OCI-LY1 (cell line): ENCODE measurements at regions not wholly inside any gene's neighbourhood (a gene's known extent, or its start where the extent isn't known, plus 50 kb on each side); places are given as distances from the start of the nearest gene placed in this dataset.

Experiments
- H2AFZ ChIP-seq: fragments of 200-600 bp; sonication (generic), shearing (Covaris generic); 2 replicates; pipeline ENCODE4 v1.6.0; 2014; ENCODE audit warnings: antibody characterized with exemption, mild to moderate bottlenecking, low read length
- H3F3A ChIP-seq: fragments of 200-600 bp; sonication (generic), shearing (Covaris generic); 2 replicates; pipeline ENCODE4 v1.6.0; 2014; ENCODE audit warnings: mild to moderate bottlenecking, antibody characterized with exemption, low read length, moderate library complexity; ENCODE audit not compliant: insufficient read depth
- H3K27ac ChIP-seq: fragments of 200-600 bp; sonication (generic); 2 replicates; pipeline ENCODE4 v1.5.1; 2014; ENCODE audit warnings: low read length, mixed run types, mild to moderate bottlenecking, low read depth; ENCODE audit not compliant: poor library complexity, severe bottlenecking
- H3K27me3 ChIP-seq: fragments of 200-600 bp; sonication (generic); 2 replicates; pipeline ENCODE4 v1.6.0; 2014; ENCODE audit warnings: antibody characterized with exemption, mild to moderate bottlenecking, low read length, moderate library complexity; ENCODE audit not compliant: insufficient read depth
- H3K36me3 ChIP-seq: fragments of 200-600 bp; sonication (generic); 2 replicates; pipeline ENCODE4 v1.6.1; 2014; ENCODE audit warnings: mild to moderate bottlenecking, antibody characterized with exemption, low read length, moderate library complexity, mixed read lengths; ENCODE audit not compliant: insufficient read depth
- H3K4me1 ChIP-seq: fragments of 200-600 bp; sonication (generic); 2 replicates; pipeline ENCODE4 v1.5.1; 2014; ENCODE audit warnings: mild to moderate bottlenecking, low read length, moderate library complexity; ENCODE audit not compliant: insufficient read depth, severe bottlenecking
- H3K4me2 ChIP-seq: fragments of 200-600 bp; sonication (generic), shearing (Covaris generic); 2 replicates; pipeline ENCODE4 v1.6.1; 2014; ENCODE audit warnings: low read length
- H3K4me3 ChIP-seq: fragments of 200-600 bp; sonication (generic); 2 replicates; pipeline ENCODE4 v1.5.1; 2014; ENCODE audit warnings: low read length, low read depth, mild to moderate bottlenecking, mixed read lengths; ENCODE audit not compliant: poor library complexity, severe bottlenecking
- H3K79me2 ChIP-seq: fragments of 200-600 bp; shearing (Covaris generic); 2 replicates; pipeline ENCODE4 v1.6.1; 2016; ENCODE audit warnings: mixed run types, low read length, mixed read lengths; ENCODE audit not compliant: insufficient read depth
- H3K9ac ChIP-seq: fragments of 200-600 bp; sonication (generic), shearing (Covaris generic); 2 replicates; pipeline ENCODE4 v1.6.1; 2014; ENCODE audit warnings: mild to moderate bottlenecking, low read length, mixed read lengths
- H3K9me2 ChIP-seq: fragments of 200-600 bp; sonication (generic), shearing (Covaris generic); 2 replicates; pipeline ENCODE4 v1.6.1; 2014; ENCODE audit warnings: low read depth, mild to moderate bottlenecking, low read length, mixed read lengths
- H3K9me3 ChIP-seq: fragments of 200-600 bp; shearing (Covaris generic); 2 replicates; pipeline ENCODE4 v1.6.1; 2014; ENCODE audit warnings: low read length, mixed read lengths
- H4K20me1 ChIP-seq: fragments of 200-600 bp; sonication (generic), shearing (Covaris generic); 2 replicates; pipeline ENCODE4 v1.6.0; 2016; ENCODE audit warnings: mild to moderate bottlenecking, low read length; ENCODE audit not compliant: insufficient read depth
- CTCF ChIP-seq: fragments of 200-600 bp; sonication (generic), shearing (Covaris generic); IDR thresholded peaks from 2 replicates; pipeline ENCODE4 v1.5.1; 2017; ENCODE audit warnings: mild to moderate bottlenecking, antibody characterized with exemption, low read length, moderate library complexity, mixed read lengths
- EZH2 ChIP-seq: fragments of 200-600 bp; sonication (generic), shearing (Covaris generic); IDR thresholded peaks from 2 replicates; pipeline ENCODE4 v1.8.0; 2017; ENCODE audit warnings: borderline replicate concordance, mixed run types, mild to moderate bottlenecking, antibody characterized with exemption, low read length, moderate library complexity, mixed read lengths

- Histone ChIP-seq H3K27me3 (no peaks in the 10 kb centered on the region; the same call in 1 of the 2 replicates), H4K20me1 (no peaks in the 10 kb centered on the region), H3K9me2 (no peaks in the 10 kb centered on the region), H3K4me1 (no peaks in the 10 kb centered on the region), H3K79me2 (no peaks in the 10 kb centered on the region), H3K4me3 (no peak overlapping the region), H3F3A (no peaks in the 10 kb centered on the region), H3K9ac (no peak overlapping the region), H3K4me2 (no peak overlapping the region), H3K36me3 (no peaks in the 10 kb centered on the region), H3K27ac (no peak overlapping the region), H2AFZ (no peak overlapping the region), H3K9me3 (no peaks in the 10 kb centered on the region)
- TF ChIP-seq CTCF (peak; percentile 78), EZH2 (no peak)
Measured at GRCh38 chr21:31580866-31581276, 78.6 kb upstream of the SOD1 start.

DNA sequence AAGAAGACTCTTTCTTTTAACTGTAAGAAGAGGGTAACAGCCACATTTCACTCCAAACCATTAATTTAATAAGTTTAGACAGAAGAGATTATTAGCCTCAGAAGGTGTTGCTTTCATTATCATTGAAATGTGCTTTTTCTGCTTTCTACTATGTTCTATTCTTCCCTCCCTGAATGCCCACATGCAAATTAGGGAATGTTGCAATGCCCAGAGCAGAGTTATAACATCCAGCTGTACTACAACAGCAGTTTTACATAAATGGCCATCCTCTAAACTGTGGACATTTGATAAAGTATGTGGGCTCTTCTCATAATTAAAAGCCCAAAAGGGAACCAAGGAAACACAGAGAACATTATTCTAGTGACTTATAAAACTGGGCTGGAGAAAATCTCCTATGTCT, 82.2 kb upstream of the SOD1 start:
- TF ChIP-seq CTCF = no peak
- Histone ChIP-seq H4K20me1 (no peaks in the 10 kb centered on the region), H3K9ac (no peak overlapping the region), H3K79me2 (no peaks in the 10 kb centered on the region), H3K27me3 (no peaks in the 10 kb centered on the region), H2AFZ (no peak overlapping the region), H3K9me3 (no peaks in the 10 kb centered on the region), H3K36me3 (no peaks in the 10 kb centered on the region), H3K4me3 (no peak overlapping the region), H3K27ac (no peak overlapping the region), H3F3A (no peaks in the 10 kb centered on the region), H3K9me2 (no peaks in the 10 kb centered on the region), H3K4me2 (no peak overlapping the region), H3K4me1 (no peaks in the 10 kb centered on the region)

GRCh38 chr21:31576428-31576827, 83.1 kb upstream of the SOD1 start:
- Histone ChIP-seq H3K9me2 (no peaks in the 10 kb centered on the region), H3K27ac (no peak overlapping the region), H4K20me1 (no peaks in the 10 kb centered on the region), H3F3A (no peaks in the 10 kb centered on the region), H3K79me2 (no peaks in the 10 kb centered on the region), H3K27me3 (no peaks in the 10 kb centered on the region), H2AFZ (no peak overlapping the region), H3K4me2 (no peak overlapping the region), H3K4me3 (no peak overlapping the region), H3K36me3 (no peaks in the 10 kb centered on the region), H3K9ac (no peak overlapping the region), H3K4me1 (no peaks in the 10 kb centered on the region), H3K9me3 (no peaks in the 10 kb centered on the region)
- TF ChIP-seq EZH2 (no peak), CTCF (no peak)
